Brain pericyte (primary cell): ENCODE measurements at regions not wholly inside any gene's neighbourhood (a gene's known extent, or its start where the extent isn't known, plus 50 kb on each side); places are given as distances from the start of the nearest gene placed in this dataset.
A peak's percentile ranks its signal among the peaks of the same experiment; 100 is the strongest.

Experiments
- DNase-seq: peaks from one replicate; pipeline ENCODE4 v3.0.0-alpha.2; 2012; ENCODE audit warnings: low read depth, low spot score

GRCh38 chr13:48888613-48889012 is 87.1 kb upstream of the FNDC3A start:
- no peak for DNase-seq

GRCh38 chr13:48890391-48890790 is 85.3 kb upstream of the FNDC3A start:
- no peak for DNase-seq

GRCh38 chr13:48891586-48891985 is 84.1 kb upstream of the FNDC3A start:
- DNase-seq: no peak

DNA sequence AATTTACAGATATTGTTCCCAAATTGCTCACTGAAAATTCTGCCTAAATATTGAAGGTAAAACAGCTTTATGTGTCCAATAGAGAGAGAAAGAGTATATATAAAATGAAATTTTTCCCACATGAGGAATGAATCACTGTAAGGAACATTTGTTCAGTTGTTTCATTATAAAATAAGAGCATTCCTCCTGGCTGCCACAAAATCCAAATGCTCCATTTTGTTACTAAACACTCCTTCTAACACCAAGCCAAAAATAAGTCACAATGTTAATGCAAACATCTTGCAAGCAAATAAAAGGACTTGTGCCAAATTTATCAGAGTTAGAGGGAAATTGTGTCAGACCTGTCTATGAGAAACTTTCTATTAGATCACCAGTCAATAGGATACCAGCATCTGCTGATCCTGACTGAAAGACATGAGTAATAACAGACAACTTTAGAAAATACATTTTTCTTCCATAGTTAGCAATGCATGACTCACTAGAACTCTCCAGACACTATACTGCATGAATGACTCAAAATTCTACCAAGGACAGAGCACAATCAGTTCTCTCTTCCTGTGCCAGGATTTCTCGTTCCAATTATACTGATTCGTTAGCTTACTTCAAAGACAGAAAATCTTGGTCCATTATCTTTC is 83.5 kb upstream of the FNDC3A start:
- DNase-seq: peak; percentile 55

DNA sequence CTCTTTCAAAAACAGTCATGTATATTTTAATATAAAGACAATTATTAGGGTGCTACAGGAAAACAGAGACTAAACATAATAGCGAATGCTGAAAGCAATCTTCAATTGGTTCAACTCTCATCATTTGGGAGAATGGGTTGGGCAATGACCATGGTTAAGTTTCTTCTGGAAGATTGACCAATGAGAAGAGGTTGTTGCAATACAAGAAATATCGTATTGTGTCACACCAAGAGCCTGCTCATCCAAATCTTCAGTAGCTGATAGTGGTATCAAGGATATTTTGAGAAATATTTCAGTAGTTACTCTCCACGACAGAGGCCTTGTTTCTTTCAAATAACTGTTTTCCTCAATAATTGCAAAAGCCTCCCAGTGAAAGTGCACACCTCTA is 83.0 kb upstream of the FNDC3A start:
- DNase-seq: no peak

GRCh38 chr13:48896312-48896711 is 79.4 kb upstream of the FNDC3A start:
- no peak for DNase-seq

DNA sequence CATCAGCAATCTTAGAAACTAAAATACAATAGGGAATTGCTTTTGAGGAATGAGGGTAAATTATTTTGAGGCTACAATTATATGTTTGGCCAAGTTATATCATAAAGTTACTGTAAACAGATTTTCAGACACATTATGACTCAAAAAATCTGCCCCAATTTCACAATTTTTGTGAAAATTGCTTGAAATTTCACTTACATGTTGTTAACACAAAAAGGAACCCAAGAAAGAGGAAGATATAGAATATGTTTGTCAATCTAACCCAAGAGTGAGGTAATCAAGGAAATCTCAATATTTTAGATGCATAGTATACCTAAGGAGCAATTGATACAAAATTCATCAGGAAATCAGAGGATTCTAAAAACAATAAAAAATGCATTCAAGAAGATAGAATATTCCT is 73.9 kb upstream of the FNDC3A start:
- DNase-seq: no peak

GRCh38 chr13:48902368-48902767 is 73.3 kb upstream of the FNDC3A start:
- no peak for DNase-seq

GRCh38 chr13:48904668-48905290 is 70.9 kb upstream of the FNDC3A start:
- no peak for DNase-seq

DNA sequence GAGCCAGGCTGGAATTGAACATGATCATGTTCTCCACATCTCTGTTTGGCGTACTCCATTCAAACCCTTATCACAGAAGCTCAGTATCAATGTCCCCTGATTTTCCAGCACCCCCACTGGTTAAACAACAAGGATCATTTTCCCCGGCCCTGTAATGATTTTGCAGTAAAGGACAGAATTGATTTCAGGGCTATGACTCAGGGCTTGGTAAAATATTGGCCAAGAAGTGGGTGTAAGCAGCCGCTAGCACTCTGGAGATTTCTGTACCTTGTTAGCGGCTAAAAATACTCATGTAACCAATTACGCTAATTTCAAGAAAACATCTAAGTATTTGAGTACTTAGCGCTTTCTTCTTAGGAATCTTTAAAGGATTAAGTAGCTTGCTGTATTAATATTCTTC is 69.5 kb upstream of the FNDC3A start:
- no peak for DNase-seq

DNA sequence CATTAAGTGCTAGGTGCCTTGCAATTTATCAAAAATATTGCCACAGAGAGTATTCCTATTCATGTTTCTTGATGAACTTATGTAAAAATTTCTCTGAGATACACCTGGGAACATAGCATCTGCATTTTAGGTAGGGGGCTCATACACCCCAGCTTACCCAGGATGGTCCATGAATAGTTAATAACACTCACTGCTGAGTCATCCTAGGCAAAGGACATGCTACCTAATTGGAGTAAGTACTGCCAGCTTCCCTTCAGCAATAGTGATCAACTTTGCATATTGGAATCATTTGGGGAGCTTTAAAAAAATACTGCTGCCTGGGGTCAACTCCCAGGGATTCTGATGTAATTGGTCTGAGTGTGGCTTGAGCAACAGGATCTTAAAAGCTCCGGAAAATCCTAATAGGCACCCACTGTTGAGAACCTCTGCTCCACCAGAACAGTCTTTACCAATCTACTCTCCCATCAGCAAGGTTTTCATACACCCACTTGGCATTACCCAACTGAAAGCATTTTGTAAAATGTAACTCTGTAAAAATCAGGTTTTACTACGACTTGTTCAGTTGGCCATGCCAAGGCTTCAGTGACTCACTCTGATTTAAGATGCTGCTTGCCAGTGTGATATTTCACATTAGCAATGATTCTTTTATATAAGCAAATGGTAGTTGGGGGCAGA is 67.2 kb upstream of the FNDC3A start:
- no peak for DNase-seq

DNA sequence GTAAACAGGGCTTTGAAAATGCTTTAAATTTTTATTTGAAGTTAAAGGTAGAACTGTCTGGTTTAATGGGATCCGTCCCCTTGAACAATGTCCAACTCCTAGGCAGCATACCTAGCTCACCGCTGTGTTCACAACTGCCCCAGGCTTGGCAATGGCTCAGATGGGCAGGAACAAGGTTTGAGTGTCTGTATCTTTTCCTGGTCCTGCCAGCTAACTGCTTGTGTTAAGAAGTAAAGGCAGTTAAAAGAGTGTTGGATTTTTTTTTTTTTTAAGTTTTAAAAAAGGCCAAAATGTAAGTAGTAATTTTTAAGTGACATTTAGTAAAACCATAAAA is 66.7 kb upstream of the FNDC3A start:
- no peak for DNase-seq

DNA sequence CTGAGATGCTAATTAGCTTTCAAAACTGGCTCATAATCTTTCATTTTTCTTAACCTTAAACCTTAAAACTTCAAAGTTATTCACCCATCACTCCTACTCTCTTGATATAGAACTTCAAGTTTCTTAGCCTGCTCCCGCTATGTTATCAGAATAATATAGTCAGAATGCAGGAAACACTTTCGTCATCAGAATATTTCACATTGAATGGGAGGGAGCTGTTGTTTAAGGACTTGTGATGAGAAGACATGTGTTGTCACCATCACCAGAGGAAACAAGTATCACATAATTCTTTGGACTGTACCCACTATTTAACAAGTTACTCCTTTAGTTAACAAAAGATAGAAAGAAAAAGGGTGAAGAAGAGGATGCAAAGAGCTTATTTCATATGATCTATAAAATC is 65.0 kb upstream of the FNDC3A start:
- DNase-seq: no peak

- DNase-seq: no peak
These were observed 56.0 kb upstream of the FNDC3A start for GRCh38 chr13:48919751-48920150.

GRCh38 chr13:48920730-48921129 is 55.0 kb upstream of the FNDC3A start:
- DNase-seq: no peak

DNA sequence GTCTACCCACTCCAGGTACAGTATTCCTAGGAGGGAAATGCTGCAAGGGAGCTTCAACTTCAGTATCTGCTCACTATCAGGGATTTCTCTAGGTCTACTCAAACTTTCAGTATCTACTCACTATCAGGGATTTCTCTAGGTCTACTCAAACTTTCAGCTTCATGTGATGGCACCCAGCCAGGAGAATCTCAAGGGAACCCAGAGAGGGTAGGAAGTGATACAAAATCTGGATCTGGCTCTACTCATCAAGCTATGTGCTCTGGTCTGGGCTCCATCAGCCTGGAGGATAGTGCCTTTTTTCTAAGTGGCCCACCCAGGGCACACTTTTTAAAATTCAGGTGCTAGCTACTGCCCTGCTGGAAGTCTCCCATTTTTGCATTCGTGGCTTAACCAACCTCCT is 52.3 kb upstream of the FNDC3A start:
- no peak for DNase-seq

GRCh38 chr13:48925001-48925400 is 50.7 kb upstream of the FNDC3A start:
- DNase-seq: no peak
